A549 (cell line): ENCODE measurements at regions not wholly inside any gene's neighbourhood (a gene's known extent, or its start where the extent isn't known, plus 50 kb on each side); places are given as distances from the start of the nearest gene placed in this dataset.

Source experiments
- ATAC-seq, 2 experiments: fragments of 200-7000 bp in 1 of 2; fragments of >200 bp in 1 of 2; cut with Nextera tagmentation in 1 of 2; cut with Tn5 transposase in 1 of 2; 3 replicates each; pipeline versions ENCODE4 v1.8.0 to v1.9.1; 2018 to 2020; ENCODE audit warnings: mild to moderate bottlenecking in 1 of 2, moderate library complexity in 1 of 2
- CTCF ChIA-PET: fragments of 300-600 bp; sonication (Branson Sonifier 250); formaldehyde crosslinking; extraction: SDS; loops from one replicate; lab custom pipeline; 2021; ENCODE audit warnings: antibody characterized with exemption, inconsistent platforms; lab: Yijun Ruan, JAX
- POLR2A ChIA-PET: fragments of 350-600 bp; formaldehyde crosslinking; extraction: SDS; loops from one replicate; lab custom pipeline; 2021; ENCODE audit warnings: antibody characterized with exemption, inconsistent platforms; lab: Yijun Ruan, JAX
- DNase-seq, 2 experiments: peaks; one replicate each; pipeline versions ENCODE4 v3.0.0 to v3.0.0-alpha.2; 2011 to 2016; ENCODE audit warnings: low read depth in 1 of 2, low spot score in 1 of 2
- FAIRE-seq: peaks from 2 replicates; lab custom pipeline; 2011; peaks lifted over from hg19 to GRCh38; lab: Jason Lieb, UNC
- H3K27ac ChIP-seq, 2 experiments: fragments of >200 bp; sonication (Bioruptor Twin); formaldehyde crosslinking; 3 replicates each; pipeline ENCODE4 v1.5.1; 2016 to 2017
- H3K4me1 ChIP-seq: fragments of >200 bp; sonication (Bioruptor Twin); formaldehyde crosslinking; 3 replicates; pipeline ENCODE4 v1.6.1; 2016
- H3K4me2 ChIP-seq: fragments of >200 bp; sonication (Bioruptor Twin); formaldehyde crosslinking; 3 replicates; pipeline ENCODE4 v1.6.1; 2016
- H3K4me3 ChIP-seq: fragments of >200 bp; sonication (Bioruptor Twin); formaldehyde crosslinking; 3 replicates; pipeline ENCODE4 v1.5.1; 2016
- H3K9me3 ChIP-seq: fragments of >200 bp; sonication (Bioruptor Twin); formaldehyde crosslinking; 3 replicates; pipeline ENCODE4 v1.6.1; 2016
- BHLHE40 ChIP-seq: IDR thresholded peaks from 2 replicates; pipeline ENCODE4 v1.6.1; 2012; ENCODE audit warnings: low read depth, low read length, inconsistent platforms
- CBX8 ChIP-seq: fragments of 200-600 bp; sonication (generic); IDR thresholded peaks from 2 replicates; pipeline ENCODE4 v1.6.1; 2016
- CHD2 ChIP-seq: fragments of 150-350 bp; IDR thresholded peaks from 2 replicates; pipeline ENCODE4 v1.6.1; 2014; ENCODE audit warnings: low read length; ENCODE audit not compliant: partially characterized antibody
- CTCF ChIP-seq: fragments of >200 bp; sonication (Bioruptor Twin); formaldehyde crosslinking; IDR thresholded peaks from 3 replicates; pipeline ENCODE4 v1.5.1; 2016
- EHF ChIP-seq: fragments of 250-450 bp; sonication (Bioruptor Pico); IDR thresholded peaks from 2 replicates; pipeline ENCODE4 v1.5.0; 2020; ENCODE audit warnings: mild to moderate bottlenecking
- FOSB ChIP-seq: fragments of 250-450 bp; sonication (Bioruptor Pico); IDR thresholded peaks from 2 replicates; pipeline ENCODE4 v1.5.0; 2020; ENCODE audit warnings: mild to moderate bottlenecking, moderate library complexity
- FOSL2 ChIP-seq, 2 experiments: fragments of 450-650 bp in 1 of 2; fragments of >200 bp in 1 of 2; sonication (Bioruptor Twin) in 1 of 2; formaldehyde crosslinking; IDR thresholded peaks; 2 replicates each; pipeline versions ENCODE4 v1.5.0 to v1.6.1; 2016 to 2020; ENCODE audit warnings: mild to moderate bottlenecking in 1 of 2, moderate library complexity in 1 of 2
- FOXS1 ChIP-seq: fragments of 250-450 bp; sonication (Bioruptor Pico); IDR thresholded peaks from 2 replicates; pipeline ENCODE4 v1.5.0; 2020; ENCODE audit warnings: mild to moderate bottlenecking, moderate library complexity
- GATA3 ChIP-seq: IDR thresholded peaks from 2 replicates; pipeline ENCODE4 v1.6.1; 2012; ENCODE audit warnings: borderline replicate concordance
- HOXA7 ChIP-seq: fragments of 250-450 bp; sonication (Bioruptor Pico); IDR thresholded peaks from 2 replicates; pipeline ENCODE4 v1.5.0; 2020; ENCODE audit warnings: mild to moderate bottlenecking, moderate library complexity
- HOXB5 ChIP-seq: fragments of 250-450 bp; sonication (Bioruptor Pico); IDR thresholded peaks from 2 replicates; pipeline ENCODE4 v1.5.0; 2020; ENCODE audit warnings: mild to moderate bottlenecking, moderate library complexity
- JUNB ChIP-seq: fragments of >200 bp; sonication (Bioruptor Twin); formaldehyde crosslinking; IDR thresholded peaks from 2 replicates; pipeline ENCODE4 v1.6.1; 2016
- MAFK ChIP-seq: fragments of 450-650 bp; IDR thresholded peaks from 2 replicates; pipeline ENCODE4 v1.6.1; 2014; ENCODE audit not compliant: partially characterized antibody
- MAZ ChIP-seq: fragments of 150-350 bp; IDR thresholded peaks from 2 replicates; pipeline ENCODE4 v1.6.1; 2014; ENCODE audit warnings: antibody characterized with exemption, low read depth, low read length, borderline replicate concordance
- MYC ChIP-seq: IDR thresholded peaks from 2 replicates; pipeline ENCODE4 v1.6.1; 2012; ENCODE audit warnings: mild to moderate bottlenecking, inconsistent platforms, low read length, improper control_type of control experiment, borderline replicate concordance
- NFE2L2 ChIP-seq: fragments of 150-350 bp; conservative IDR thresholded peaks from 2 replicates; pipeline ENCODE4 v1.6.1; 2014; ENCODE audit warnings: low read length
- NPAS2 ChIP-seq: fragments of 250-450 bp; sonication (Bioruptor Pico); IDR thresholded peaks from 2 replicates; pipeline ENCODE4 v1.8.0; 2022; ENCODE audit warnings: mild to moderate bottlenecking, moderate library complexity, borderline replicate concordance
- PBX3 ChIP-seq: IDR thresholded peaks from 2 replicates; pipeline ENCODE4 v1.6.1; 2012
- POLR2A ChIP-seq: IDR thresholded peaks from 2 replicates; pipeline ENCODE4 v1.6.1; 2012; ENCODE audit warnings: mild to moderate bottlenecking, low read length
- POLR2AphosphoS2 ChIP-seq: conservative IDR thresholded peaks from 2 replicates; pipeline ENCODE4 v1.6.1; 2012; ENCODE audit warnings: low read length, improper control_type of control experiment, inconsistent platforms
- RAD21 ChIP-seq, 2 experiments: fragments of >200 bp in 1 of 2; sonication (Bioruptor Twin) in 1 of 2; formaldehyde crosslinking in 1 of 2; IDR thresholded peaks in 1 of 2; conservative IDR thresholded peaks in 1 of 2; 2 replicates in 1 of 2; 3 replicates in 1 of 2; pipeline ENCODE4 v1.6.1; 2012 to 2018; ENCODE audit warnings: inconsistent platforms in 1 of 2
- SREBF2 ChIP-seq: fragments of 450-650 bp; IDR thresholded peaks from 2 replicates; pipeline ENCODE4 v1.6.1; 2014; ENCODE audit warnings: mild to moderate bottlenecking, moderate library complexity
- TFCP2L1 ChIP-seq: fragments of 250-450 bp; sonication (Bioruptor Pico); IDR thresholded peaks from 2 replicates; pipeline ENCODE4 v1.5.0; 2021; ENCODE audit warnings: mild to moderate bottlenecking
- ZC3H11A ChIP-seq: fragments of 450-650 bp; IDR thresholded peaks from 2 replicates; pipeline ENCODE4 v1.6.1; 2014; ENCODE audit warnings: antibody characterized with exemption, mild to moderate bottlenecking
- ZSCAN20 ChIP-seq: fragments of 250-450 bp; sonication (Bioruptor Pico); IDR thresholded peaks from 2 replicates; pipeline ENCODE4 v1.8.0; 2022; ENCODE audit warnings: mild to moderate bottlenecking, moderate library complexity
- WGBS: methylation state at CpG from one replicate; pipeline ENCODE4 v1.1.6; 2017; ENCODE audit errors: missing lambda C conversion rate; 5-methylcytosine and 5-hydroxymethylcytosine counted together
- TF ChIP-seq, protein P1 (sequence below): fragments of >200 bp; sonication (Bioruptor Twin); formaldehyde crosslinking; IDR thresholded peaks from 3 replicates; pipeline ENCODE4 v1.6.1; 2016
- TF ChIP-seq, protein P2 (sequence below): fragments of 450-650 bp; IDR thresholded peaks from 2 replicates; pipeline ENCODE4 v1.6.1; 2014; ENCODE audit warnings: antibody characterized with exemption
- TF ChIP-seq, protein P3 (sequence below): IDR thresholded peaks from 2 replicates; pipeline ENCODE4 v1.6.1; 2012; ENCODE audit warnings: low read depth, borderline replicate concordance
- TF ChIP-seq, protein P4 (sequence below): fragments of 250-450 bp; sonication (Bioruptor Pico); IDR thresholded peaks from 2 replicates; pipeline ENCODE4 v1.5.0; 2020; ENCODE audit warnings: low read depth, mild to moderate bottlenecking, moderate library complexity
- TF ChIP-seq, protein P5 (sequence below): fragments of >200 bp; sonication (Bioruptor Twin); formaldehyde crosslinking; IDR thresholded peaks from 2 replicates; pipeline ENCODE4 v1.6.1; 2016

GRCh38 chr21:14707511-14708020, 161.5 kb upstream of the SAMSN1 start:
- no peak overlapping the region for H3K27ac ChIP-seq
- H3K9me3 ChIP-seq = no peaks in the 10 kb centered on the region
- ChIA-PET CTCF (no interaction called here), POLR2A (no interaction called here)
- ATAC-seq = no peak
- H3K4me2 ChIP-seq = no peak overlapping the region
- TF ChIP-seq POLR2A (no peak), NPAS2 (no peak), ZSCAN20 (no peak), CBX8 (no peak), MAZ (no peak), HOXB5 (CRISPR knock-in tag) (no peak), BHLHE40 (no peak), MAFK (no peak), FOSB (CRISPR knock-in tag) (no peak), GATA3 (no peak), FOXS1 (no peak), CHD2 (no peak), RAD21 (conservative IDR thresholded peaks at IDR 0.05 in 1 of 2, IDR thresholded peaks at IDR 0.05 in 1 of 2) (no peak), EHF (no peak), CTCF (no peak), TFCP2L1 (CRISPR knock-in tag) (no peak), POLR2AphosphoS2 (no peak), ZC3H11A (no peak)
- TF ChIP-seq, protein P1, sequence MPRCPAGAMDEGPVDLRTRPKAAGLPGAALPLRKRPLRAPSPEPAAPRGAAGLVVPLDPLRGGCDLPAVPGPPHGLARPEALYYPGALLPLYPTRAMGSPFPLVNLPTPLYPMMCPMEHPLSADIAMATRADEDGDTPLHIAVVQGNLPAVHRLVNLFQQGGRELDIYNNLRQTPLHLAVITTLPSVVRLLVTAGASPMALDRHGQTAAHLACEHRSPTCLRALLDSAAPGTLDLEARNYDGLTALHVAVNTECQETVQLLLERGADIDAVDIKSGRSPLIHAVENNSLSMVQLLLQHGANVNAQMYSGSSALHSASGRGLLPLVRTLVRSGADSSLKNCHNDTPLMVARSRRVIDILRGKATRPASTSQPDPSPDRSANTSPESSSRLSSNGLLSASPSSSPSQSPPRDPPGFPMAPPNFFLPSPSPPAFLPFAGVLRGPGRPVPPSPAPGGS = no peak
- TF ChIP-seq, all 56 proteins: peak for 0
- H3K4me3 ChIP-seq = no peak overlapping the region
- no peak for FAIRE-seq
- H3K4me1 ChIP-seq = no peaks in the 10 kb centered on the region
- no peak for DNase-seq
- 0% methylated on average over 2 of the region's 2 CpGs for WGBS

DNA sequence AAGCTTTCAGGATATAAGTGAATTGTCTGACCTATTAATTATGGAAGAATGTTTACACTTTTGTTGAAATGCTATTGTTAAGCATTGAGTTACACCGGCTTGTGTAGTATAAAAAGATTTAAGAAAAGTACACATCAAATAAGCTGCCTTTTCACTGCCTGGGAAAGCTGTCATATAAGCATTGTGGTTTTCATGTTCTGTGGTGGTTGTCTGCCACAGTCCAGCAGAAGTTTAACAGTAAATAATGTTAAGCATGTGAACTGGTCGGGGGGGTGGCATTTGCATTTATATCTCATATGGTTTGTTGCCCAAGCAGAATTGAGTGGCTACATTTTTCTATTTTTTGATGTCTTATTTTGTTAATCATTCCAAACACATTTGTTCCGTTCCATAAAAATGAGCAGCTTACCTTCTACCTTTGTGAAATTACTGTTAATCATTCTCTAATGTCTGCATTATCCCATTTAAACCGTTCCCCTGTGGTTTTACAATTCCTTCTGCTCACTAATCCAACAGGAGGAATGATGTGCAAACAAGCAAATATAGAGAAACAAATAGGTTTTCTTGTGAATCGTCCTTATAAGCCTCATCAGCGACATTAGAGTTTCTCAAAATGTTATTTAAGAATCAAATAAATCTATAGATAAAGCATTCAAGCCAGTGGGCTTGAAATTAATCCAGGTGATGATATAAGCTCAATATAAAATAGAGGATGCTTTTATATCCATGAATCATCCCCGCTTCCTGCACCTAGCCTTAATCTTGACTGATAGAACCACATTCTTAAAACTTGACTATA, 160.8 kb upstream of the SAMSN1 start:
- 23% methylated on average over 7 of the region's 7 CpGs for WGBS
- Histone ChIP-seq H3K4me2 (no peak overlapping the region), H3K9me3 (no peaks in the 10 kb centered on the region), H3K4me3 (no peak overlapping the region), H3K4me1 (no peaks in the 10 kb centered on the region), H3K27ac (no peak overlapping the region)
- DNase-seq (no peak), ATAC-seq (no peak), FAIRE-seq (no peak)
- ChIA-PET POLR2A (no interaction called here), CTCF (no interaction called here)
- TF ChIP-seq HOXA7 (no peak), JUNB (no peak), SREBF2 (no peak), PBX3 (no peak), MYC (no peak), FOSL2 (IDR thresholded peaks at IDR 0.05) (no peak), FOSL2 (CRISPR knock-in tag; IDR thresholded peaks at IDR 0.05) (no peak), NFE2L2 (no peak)
- TF ChIP-seq, protein P2, sequence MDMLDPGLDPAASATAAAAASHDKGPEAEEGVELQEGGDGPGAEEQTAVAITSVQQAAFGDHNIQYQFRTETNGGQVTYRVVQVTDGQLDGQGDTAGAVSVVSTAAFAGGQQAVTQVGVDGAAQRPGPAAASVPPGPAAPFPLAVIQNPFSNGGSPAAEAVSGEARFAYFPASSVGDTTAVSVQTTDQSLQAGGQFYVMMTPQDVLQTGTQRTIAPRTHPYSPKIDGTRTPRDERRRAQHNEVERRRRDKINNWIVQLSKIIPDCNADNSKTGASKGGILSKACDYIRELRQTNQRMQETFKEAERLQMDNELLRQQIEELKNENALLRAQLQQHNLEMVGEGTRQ = no peak
- TF ChIP-seq, protein P3, sequence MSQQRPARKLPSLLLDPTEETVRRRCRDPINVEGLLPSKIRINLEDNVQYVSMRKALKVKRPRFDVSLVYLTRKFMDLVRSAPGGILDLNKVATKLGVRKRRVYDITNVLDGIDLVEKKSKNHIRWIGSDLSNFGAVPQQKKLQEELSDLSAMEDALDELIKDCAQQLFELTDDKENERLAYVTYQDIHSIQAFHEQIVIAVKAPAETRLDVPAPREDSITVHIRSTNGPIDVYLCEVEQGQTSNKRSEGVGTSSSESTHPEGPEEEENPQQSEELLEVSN = no peak
- TF ChIP-seq, protein P4, sequence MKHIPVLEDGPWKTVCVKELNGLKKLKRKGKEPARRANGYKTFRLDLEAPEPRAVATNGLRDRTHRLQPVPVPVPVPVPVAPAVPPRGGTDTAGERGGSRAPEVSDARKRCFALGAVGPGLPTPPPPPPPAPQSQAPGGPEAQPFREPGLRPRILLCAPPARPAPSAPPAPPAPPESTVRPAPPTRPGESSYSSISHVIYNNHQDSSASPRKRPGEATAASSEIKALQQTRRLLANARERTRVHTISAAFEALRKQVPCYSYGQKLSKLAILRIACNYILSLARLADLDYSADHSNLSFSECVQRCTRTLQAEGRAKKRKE (CRISPR knock-in tag) = no peak
- TF ChIP-seq, protein P5, sequence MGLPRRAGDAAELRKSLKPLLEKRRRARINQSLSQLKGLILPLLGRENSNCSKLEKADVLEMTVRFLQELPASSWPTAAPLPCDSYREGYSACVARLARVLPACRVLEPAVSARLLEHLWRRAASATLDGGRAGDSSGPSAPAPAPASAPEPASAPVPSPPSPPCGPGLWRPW = no peak
